ENCODE measurements at regions not wholly inside any gene's neighbourhood (a gene's known extent, or its start where the extent isn't known, plus 50 kb on each side); places are given as distances from the start of the nearest gene placed in this dataset.

DNA sequence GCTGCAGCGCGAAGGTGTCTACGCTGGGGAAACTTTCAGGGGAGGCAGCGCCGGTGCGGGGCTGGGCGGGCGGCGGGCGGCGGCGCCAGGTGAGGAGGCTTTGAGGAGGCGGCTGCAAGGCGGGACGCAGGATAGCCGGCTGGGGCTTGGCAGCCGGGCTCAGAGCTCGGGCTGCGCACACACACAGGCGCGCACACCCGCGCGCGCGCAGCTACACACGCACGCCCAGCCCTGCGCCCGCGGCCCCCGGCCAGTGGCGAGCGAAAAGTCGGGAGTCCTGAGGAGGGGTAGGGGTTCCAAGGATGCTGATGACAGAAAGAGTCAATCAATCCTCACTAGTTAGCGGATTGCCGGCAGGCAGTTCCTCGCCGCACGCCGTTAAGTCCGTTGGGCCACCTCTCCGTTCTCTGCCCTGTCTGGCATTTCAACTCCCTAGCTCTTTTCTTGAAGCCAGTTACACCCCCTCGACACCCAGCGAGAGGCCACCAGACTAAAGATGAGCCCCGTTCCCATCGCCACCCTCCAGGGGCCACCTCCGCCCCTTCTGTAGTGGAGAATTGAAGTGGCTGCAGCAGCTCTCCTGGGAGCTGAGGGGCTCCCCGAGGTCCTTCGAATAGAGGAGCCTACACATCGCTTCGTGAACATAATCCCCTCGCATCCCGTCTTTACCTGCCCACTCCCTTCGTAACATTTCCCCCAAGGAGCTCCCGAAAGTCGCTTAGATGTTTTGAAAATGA, 1640.3 kb upstream of the C9orf72 start, which contains the start of gene LINGO2:
Gene LINGO2, minus strand, starts transcription at position 185 of the 737 bp plus-strand sequence.
- TF ChIP-seq, protein P1, sequence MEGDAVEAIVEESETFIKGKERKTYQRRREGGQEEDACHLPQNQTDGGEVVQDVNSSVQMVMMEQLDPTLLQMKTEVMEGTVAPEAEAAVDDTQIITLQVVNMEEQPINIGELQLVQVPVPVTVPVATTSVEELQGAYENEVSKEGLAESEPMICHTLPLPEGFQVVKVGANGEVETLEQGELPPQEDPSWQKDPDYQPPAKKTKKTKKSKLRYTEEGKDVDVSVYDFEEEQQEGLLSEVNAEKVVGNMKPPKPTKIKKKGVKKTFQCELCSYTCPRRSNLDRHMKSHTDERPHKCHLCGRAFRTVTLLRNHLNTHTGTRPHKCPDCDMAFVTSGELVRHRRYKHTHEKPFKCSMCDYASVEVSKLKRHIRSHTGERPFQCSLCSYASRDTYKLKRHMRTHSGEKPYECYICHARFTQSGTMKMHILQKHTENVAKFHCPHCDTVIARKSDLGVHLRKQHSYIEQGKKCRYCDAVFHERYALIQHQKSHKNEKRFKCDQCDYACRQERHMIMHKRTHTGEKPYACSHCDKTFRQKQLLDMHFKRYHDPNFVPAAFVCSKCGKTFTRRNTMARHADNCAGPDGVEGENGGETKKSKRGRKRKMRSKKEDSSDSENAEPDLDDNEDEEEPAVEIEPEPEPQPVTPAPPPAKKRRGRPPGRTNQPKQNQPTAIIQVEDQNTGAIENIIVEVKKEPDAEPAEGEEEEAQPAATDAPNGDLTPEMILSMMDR (IDR thresholded peaks at IDR 0.05) = no peak
- no peak for ATAC-seq (ENCODE audit: low FRiP score)

DNA sequence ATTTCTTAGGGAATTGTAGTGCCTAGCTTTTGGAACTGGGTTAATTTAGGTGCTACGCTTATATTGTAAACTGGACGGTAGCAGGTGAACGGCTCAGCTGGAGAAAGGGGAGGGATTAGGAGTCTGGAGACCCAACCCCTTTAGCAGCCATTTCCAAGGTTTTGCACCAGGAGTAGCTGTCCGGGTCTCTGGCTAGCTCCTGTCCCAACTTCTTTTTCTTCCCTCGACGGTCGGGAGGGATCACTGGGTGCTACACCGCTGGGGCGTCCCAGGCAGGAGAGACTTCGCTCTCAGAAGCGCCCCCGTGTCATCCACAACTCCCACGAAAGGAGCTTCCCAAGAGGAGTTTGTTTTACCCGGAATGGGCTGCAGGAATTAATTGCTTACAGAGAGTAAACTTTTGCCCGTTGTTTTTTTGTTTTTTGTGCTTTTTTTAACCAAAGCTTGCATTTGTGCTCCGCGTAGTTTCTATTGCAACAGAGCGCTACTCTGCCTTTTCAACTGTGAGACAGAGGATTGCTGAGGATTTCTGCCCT, 1640.9 kb upstream of the C9orf72 start:
- TF ChIP-seq, protein P1 (IDR thresholded peaks at IDR 0.05) = no peak
- ATAC-seq (ENCODE audit: low FRiP score) = no peak
- DNase-seq (ENCODE audit: low spot score) = no peak

More for the DNA sequence above, 1640.3 kb upstream of the C9orf72 start, which contains the start of gene LINGO2:
- DNase-seq (ENCODE audit: low spot score) = no peak

DNA sequence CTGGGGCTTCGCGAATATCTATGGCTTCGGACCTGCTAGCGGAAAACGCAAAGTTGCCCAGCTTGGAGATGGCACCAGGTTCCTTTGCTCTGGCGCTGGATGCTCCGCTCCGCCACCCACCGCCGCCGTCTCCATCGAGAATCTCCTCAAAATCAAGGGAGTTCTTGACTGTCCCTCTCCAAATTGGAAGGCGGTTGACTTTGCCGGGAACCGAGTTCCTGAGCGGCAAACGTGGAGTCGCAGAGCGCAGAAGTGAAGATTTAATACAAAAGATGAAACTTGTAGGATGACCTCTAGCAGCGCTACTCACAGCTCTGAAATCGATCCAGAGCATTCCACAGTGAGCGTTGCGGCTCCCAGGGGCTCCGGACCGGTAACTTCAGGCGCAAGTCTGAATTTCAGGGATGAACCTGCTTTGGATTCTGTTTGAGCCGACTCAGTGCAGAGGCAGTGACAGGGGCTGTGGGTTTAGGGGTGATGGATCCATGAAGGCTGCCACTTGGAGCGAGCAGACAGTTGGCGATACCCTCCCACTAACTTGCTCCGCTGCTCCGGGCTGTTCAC, 1641.5 kb upstream of the C9orf72 start:
- ATAC-seq (ENCODE audit: low FRiP score) (no peak), DNase-seq (ENCODE audit: low spot score) (no peak)
- TF ChIP-seq, protein P1 (IDR thresholded peaks at IDR 0.05) = no peak

DNA sequence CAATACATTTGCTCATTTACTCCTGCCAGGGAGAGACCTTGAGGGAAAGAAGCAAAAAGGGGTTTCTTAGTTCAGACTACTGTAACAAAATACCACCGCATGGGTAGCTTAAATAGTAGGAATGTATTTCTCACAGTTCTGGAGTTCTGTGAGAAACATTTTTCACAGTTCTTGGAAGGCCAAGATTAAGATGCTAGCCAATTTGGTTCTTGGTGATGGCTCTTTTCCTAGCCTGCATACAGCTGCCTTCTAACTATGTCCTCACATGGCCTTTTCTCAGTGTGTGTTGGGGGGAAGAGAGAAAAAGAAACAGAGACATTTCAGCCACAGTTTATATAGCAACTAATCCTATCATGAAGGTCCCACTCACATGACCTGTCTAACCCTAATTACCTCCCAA, 1644.7 kb upstream of the C9orf72 start:
- TF ChIP-seq, protein P1 (IDR thresholded peaks at IDR 0.05) = no peak
- no peak for ATAC-seq (ENCODE audit: low FRiP score)
- DNase-seq (ENCODE audit: low spot score) = no peak

DNA sequence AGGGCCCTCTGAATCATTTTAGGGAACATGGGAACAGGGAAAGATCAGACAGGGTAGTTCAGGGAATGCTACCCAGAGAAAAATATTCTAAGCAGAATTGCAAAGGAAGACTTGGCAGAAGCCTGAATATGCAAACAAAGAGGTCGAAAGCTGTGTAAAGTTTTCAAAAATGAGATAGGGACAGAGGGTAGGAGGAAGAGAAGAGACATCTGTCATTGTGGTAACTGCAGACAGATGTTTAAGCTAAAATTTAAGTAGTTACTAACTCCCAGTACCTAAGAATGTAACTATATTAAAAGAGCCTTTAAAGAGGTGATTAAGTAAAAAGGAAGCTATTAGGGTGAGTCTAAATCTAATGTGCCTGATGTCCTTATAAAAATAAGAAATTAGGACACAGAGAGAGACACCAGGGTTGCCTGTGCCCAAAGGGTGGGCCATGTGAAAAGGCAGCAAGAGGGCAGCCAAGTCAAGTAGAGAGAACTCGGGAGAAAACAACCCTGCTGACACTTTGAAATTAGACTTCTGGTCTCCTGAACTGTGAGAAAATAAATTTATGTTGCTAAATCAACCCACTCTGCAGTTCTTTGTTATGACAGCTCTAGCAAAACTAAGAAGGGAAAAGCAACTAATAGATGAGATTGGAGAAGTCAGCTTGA, 1647.4 kb upstream of the C9orf72 start:
- TF ChIP-seq, protein P1 (IDR thresholded peaks at IDR 0.05) = no peak
- DNase-seq (ENCODE audit: low spot score) (no peak), ATAC-seq (ENCODE audit: low FRiP score) (no peak)

DNA sequence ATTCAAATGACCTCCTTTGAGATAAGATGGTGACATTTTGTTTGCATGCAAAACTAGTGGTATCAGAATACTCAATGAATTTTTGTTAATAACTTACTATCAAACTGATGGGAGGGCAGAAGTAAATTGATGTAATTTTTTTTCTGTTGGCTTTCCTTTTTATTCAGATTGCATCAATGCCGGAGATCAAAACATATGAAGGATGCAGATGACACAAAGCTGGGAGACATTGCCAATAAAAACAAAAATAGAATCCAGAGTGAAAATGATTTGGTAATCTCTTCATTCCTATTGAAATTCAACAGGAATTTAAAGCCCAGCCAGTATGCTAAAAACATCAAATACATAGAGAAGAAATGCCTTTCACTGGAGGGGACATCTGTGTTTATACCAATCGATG, 1655.3 kb upstream of the C9orf72 start:
- DNase-seq (ENCODE audit: low spot score) (no peak), ATAC-seq (ENCODE audit: low FRiP score) (no peak)
- TF ChIP-seq, protein P1 (IDR thresholded peaks at IDR 0.05) = no peak
